ENCODE measurements at regions not wholly inside any gene's neighbourhood (a gene's known extent, or its start where the extent isn't known, plus 50 kb on each side); places are given as distances from the start of the nearest gene placed in this dataset.

DNA sequence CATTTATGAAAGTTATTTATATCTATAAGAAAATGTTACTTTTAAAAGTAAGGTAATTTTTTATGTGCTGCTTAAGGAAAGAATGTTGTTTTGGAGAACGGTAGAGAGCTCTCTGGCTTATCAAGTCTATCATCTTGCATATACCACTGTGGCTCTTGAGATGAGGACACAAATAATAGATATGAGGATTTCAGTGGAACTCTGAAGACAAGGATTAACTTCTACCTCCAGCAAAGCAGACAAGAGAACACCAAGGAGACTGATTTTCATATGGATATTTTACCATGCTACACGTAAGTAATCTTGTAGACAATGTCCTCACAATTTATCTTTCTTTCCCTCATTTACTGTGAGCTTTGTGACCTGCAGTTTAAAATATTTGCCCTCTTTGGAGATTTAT is 557.5 kb upstream of the NDST4 start:
- TF ChIP-seq, protein P1, sequence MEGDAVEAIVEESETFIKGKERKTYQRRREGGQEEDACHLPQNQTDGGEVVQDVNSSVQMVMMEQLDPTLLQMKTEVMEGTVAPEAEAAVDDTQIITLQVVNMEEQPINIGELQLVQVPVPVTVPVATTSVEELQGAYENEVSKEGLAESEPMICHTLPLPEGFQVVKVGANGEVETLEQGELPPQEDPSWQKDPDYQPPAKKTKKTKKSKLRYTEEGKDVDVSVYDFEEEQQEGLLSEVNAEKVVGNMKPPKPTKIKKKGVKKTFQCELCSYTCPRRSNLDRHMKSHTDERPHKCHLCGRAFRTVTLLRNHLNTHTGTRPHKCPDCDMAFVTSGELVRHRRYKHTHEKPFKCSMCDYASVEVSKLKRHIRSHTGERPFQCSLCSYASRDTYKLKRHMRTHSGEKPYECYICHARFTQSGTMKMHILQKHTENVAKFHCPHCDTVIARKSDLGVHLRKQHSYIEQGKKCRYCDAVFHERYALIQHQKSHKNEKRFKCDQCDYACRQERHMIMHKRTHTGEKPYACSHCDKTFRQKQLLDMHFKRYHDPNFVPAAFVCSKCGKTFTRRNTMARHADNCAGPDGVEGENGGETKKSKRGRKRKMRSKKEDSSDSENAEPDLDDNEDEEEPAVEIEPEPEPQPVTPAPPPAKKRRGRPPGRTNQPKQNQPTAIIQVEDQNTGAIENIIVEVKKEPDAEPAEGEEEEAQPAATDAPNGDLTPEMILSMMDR (IDR thresholded peaks at IDR 0.05; ENCODE audit: borderline replicate concordance, insufficient read depth, low read depth, low read length), result no peak
- H3K4me3 ChIP-seq (ENCODE audit: low read depth, low read length), result no peak overlapping the region

DNA sequence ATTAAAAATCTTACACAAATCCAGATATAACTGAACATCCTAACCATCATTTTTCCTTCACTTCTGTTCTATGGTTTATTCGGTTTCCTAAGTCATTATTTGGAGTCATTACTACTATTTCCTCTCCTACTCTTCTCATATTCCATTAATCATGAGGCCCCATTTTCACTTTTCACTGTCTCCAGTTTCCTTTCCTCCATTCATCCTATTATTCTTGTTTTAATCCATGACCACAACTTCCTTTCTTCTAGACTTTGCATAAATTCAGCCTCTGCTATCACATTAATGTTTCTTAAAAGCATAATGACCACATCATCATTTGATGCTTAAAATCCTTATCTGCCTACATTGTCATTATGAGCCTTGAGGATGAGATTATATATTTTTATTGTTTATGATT is 555.0 kb upstream of the NDST4 start:
- TF ChIP-seq, protein P1 (IDR thresholded peaks at IDR 0.05; ENCODE audit: borderline replicate concordance, insufficient read depth, low read depth, low read length), result no peak
- no peak overlapping the region for H3K4me3 ChIP-seq (ENCODE audit: low read depth, low read length)

DNA sequence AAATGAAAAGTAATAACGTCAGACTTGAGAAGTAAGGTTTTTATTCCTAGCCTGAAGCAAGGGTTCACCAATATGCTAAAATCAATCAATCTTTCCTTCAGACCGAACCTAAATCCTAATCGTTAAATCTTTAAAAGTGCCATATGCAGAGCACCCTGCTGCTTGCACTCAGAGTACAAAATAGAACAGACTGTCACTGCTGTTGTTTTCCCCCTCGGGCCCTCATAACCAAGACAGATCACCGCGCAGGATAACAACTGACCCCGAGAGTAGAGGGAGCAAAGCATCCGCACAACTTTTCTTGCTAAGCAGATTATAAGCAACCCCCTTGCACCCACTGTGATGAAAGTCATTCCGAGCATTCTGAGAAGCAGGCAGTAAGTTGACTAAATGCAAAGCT is 550.9 kb upstream of the NDST4 start:
- no peak overlapping the region for H3K4me3 ChIP-seq (ENCODE audit: low read depth, low read length)

DNA sequence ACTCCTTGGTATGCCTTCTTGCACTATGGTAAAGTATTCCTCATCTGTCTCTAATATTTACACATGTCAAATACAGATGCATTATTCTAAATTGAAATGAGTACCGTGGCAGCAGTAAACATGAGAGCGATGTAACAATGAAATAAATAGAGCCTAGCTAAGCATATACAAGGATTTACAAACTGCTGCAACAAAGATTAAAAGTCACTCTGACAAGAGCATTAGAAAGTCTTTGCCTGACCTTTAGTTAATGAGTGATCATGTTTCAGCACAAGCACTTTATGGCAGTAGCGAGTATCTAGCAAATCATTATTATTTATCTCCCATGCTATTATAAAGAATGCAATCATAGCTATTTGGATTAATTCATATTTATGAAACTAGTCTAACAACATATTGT is 547.0 kb upstream of the NDST4 start:
- TF ChIP-seq, protein P1 (IDR thresholded peaks at IDR 0.05; ENCODE audit: borderline replicate concordance, insufficient read depth, low read depth, low read length), result no peak
- no peak overlapping the region for H3K4me3 ChIP-seq (ENCODE audit: low read depth, low read length)

More for the DNA sequence above, 550.9 kb upstream of the NDST4 start:
- TF ChIP-seq, protein P1 (IDR thresholded peaks at IDR 0.05; ENCODE audit: borderline replicate concordance, insufficient read depth, low read depth, low read length), result no peak

DNA sequence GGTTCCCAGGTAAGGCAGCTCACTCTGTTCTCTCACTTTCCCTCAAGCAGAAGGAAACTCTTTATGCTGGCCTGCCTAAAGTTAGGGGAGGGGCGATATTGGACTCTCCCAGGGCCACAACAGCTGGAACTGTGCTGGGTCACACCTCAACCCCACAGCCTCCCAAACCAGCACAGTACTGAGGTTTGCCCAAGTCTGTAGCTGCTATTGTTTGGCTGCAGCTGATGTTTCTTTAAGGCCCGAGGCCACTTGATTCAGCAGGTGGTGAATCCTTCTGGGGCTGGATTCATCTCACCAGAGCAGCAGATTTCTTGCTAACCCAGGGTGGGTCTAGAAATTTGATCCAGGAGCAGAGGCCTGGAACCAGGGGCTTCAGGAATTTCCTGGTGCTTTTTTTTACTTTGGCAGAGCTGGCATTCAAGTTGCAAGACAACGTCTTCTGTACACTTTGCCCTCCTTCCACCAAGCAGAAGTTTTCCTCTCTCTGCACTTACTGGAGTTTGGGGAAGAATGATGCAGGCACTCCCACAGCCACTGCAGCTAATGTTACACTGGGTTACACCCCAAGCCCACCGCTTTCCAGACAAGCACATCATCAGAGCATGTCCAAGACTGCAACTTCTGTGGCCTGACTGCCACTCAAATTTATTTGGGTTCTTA is 544.7 kb upstream of the NDST4 start:
- TF ChIP-seq, protein P1 (IDR thresholded peaks at IDR 0.05; ENCODE audit: borderline replicate concordance, insufficient read depth, low read depth, low read length), result no peak
- no peak overlapping the region for H3K4me3 ChIP-seq (ENCODE audit: low read depth, low read length)

DNA sequence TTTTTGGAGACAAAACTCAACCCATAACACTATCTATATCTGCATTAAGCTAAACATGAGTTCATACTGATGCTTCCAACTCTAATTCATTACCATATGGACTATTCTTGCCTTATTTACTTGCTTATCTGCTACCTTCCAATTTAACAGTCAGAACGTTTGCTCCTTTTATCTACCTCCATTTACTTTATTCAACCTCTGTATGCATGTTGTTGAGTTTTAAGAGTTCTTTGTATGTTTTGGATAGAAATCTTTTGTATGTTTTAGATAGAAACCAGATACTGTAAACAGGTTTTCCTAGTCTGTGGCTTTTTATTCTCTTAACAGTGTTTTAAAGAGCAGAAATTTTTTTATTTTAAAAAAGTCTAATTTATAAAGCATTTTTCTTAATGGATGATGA is 542.2 kb upstream of the NDST4 start:
- H3K4me3 ChIP-seq (ENCODE audit: low read depth, low read length), result no peak overlapping the region
- TF ChIP-seq, protein P1 (IDR thresholded peaks at IDR 0.05; ENCODE audit: borderline replicate concordance, insufficient read depth, low read depth, low read length), result no peak

DNA sequence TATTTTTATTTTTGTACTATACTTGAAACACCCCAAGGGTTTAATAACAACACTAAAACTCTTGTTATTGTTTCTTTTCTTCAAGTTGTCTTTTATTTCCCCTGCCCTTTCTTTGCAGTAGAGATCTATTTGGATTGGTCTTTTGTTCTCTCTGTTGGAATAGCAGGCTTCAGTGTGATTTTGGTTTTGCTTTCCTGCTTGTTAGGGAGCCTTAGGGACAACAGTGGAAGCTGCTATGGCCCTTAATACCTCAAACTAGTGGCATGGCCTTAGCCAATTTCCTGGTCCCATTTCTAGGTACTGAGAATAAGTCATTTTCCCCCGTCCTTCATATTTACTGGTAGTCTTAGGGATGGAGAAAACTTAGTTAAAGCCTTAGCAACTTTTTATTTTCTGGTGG is 535.4 kb upstream of the NDST4 start:
- no peak overlapping the region for H3K4me3 ChIP-seq (ENCODE audit: low read depth, low read length)
- TF ChIP-seq, protein P1 (IDR thresholded peaks at IDR 0.05; ENCODE audit: borderline replicate concordance, insufficient read depth, low read depth, low read length), result no peak

Data from GM12875 (cell line).